ENCODE measurements at regions not wholly inside any gene's neighbourhood (a gene's known extent, or its start where the extent isn't known, plus 50 kb on each side); places are given as distances from the start of the nearest gene placed in this dataset.

GRCh38 chr18:39749154-39749553, 2183.6 kb upstream of the CELF4 start:
- Histone ChIP-seq H3K4me3 (ENCODE audit: low read depth in 1 of 3, low read length in 3 of 3) (no peak overlapping the region), H3K9ac (ENCODE audit: low read depth in 1 of 2, low read length in 2 of 2) (no peak overlapping the region), H3K36me3 (ENCODE audit: control insufficient read depth in 4 of 4, insufficient read depth in 3 of 4, low read depth in 1 of 4, low read length in 3 of 4) (no peaks in the 10 kb centered on the region), H3K4me1 (ENCODE audit: control insufficient read depth in 4 of 4, insufficient read depth in 4 of 4, low read length in 3 of 4) (no peaks in the 10 kb centered on the region), H3K27me3 (ENCODE audit: control insufficient read depth in 4 of 4, insufficient read depth in 4 of 4, low read length in 3 of 4) (no peaks in the 10 kb centered on the region), H3K27ac (ENCODE audit: low read depth in 1 of 2, low read length in 2 of 2) (no peak overlapping the region), H3K9me3 (ENCODE audit: control insufficient read depth in 4 of 4, low read length in 3 of 4) (no peaks in the 10 kb centered on the region)
- 91% methylated on average over 2 of the region's 2 CpGs for WGBS
- TF ChIP-seq, protein P1, sequence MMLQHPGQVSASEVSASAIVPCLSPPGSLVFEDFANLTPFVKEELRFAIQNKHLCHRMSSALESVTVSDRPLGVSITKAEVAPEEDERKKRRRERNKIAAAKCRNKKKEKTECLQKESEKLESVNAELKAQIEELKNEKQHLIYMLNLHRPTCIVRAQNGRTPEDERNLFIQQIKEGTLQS (IDR thresholded peaks at IDR 0.05): no peak
- TF ChIP-seq EGR1 (IDR thresholded peaks at IDR 0.05; ENCODE audit: low read depth in 2 of 2) (no peak), TAF1 (conservative IDR thresholded peaks at IDR 0.05) (no peak), HNF4G (IDR thresholded peaks at IDR 0.05) (no peak), NR2F2 (IDR thresholded peaks at IDR 0.05) (no peak), JUND (IDR thresholded peaks at IDR 0.05) (no peak), FOXA2 (IDR thresholded peaks at IDR 0.05) (no peak), REST (IDR thresholded peaks at IDR 0.05) (no peak), YY1 (IDR thresholded peaks at IDR 0.05) (no peak), GABPA (IDR thresholded peaks at IDR 0.05 in 1 of 2, conservative IDR thresholded peaks at IDR 0.05 in 1 of 2) (no peak), ZBTB33 (IDR thresholded peaks at IDR 0.05) (no peak), RXRA (IDR thresholded peaks at IDR 0.05) (no peak), SP1 (IDR thresholded peaks at IDR 0.05) (no peak), RAD21 (IDR thresholded peaks at IDR 0.05) (no peak), HNF4A (conservative IDR thresholded peaks at IDR 0.05) (no peak)
- TF ChIP-seq, protein P2, sequence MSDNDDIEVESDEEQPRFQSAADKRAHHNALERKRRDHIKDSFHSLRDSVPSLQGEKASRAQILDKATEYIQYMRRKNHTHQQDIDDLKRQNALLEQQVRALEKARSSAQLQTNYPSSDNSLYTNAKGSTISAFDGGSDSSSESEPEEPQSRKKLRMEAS (IDR thresholded peaks at IDR 0.05): no peak
- TF ChIP-seq, protein P3, sequence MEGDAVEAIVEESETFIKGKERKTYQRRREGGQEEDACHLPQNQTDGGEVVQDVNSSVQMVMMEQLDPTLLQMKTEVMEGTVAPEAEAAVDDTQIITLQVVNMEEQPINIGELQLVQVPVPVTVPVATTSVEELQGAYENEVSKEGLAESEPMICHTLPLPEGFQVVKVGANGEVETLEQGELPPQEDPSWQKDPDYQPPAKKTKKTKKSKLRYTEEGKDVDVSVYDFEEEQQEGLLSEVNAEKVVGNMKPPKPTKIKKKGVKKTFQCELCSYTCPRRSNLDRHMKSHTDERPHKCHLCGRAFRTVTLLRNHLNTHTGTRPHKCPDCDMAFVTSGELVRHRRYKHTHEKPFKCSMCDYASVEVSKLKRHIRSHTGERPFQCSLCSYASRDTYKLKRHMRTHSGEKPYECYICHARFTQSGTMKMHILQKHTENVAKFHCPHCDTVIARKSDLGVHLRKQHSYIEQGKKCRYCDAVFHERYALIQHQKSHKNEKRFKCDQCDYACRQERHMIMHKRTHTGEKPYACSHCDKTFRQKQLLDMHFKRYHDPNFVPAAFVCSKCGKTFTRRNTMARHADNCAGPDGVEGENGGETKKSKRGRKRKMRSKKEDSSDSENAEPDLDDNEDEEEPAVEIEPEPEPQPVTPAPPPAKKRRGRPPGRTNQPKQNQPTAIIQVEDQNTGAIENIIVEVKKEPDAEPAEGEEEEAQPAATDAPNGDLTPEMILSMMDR (IDR thresholded peaks at IDR 0.05; ENCODE audit: low read depth, low read length, missing input control): no peak
- DNase-seq (ENCODE audit: low spot score): no peak

- Histone ChIP-seq H3K4me1 (ENCODE audit: control insufficient read depth in 4 of 4, insufficient read depth in 4 of 4, low read length in 3 of 4) (no peaks in the 10 kb centered on the region), H3K27ac (ENCODE audit: low read depth in 1 of 2, low read length in 2 of 2) (no peak overlapping the region), H3K27me3 (ENCODE audit: control insufficient read depth in 4 of 4, insufficient read depth in 4 of 4, low read length in 3 of 4) (no peaks in the 10 kb centered on the region), H3K9me3 (ENCODE audit: control insufficient read depth in 4 of 4, low read length in 3 of 4) (no peaks in the 10 kb centered on the region), H3K4me3 (ENCODE audit: low read depth in 1 of 3, low read length in 3 of 3) (no peak overlapping the region), H3K36me3 (ENCODE audit: control insufficient read depth in 4 of 4, insufficient read depth in 3 of 4, low read depth in 1 of 4, low read length in 3 of 4) (no peaks in the 10 kb centered on the region), H3K9ac (ENCODE audit: low read depth in 1 of 2, low read length in 2 of 2) (no peak overlapping the region)
- 84% methylated on average over 2 of the region's 2 CpGs for WGBS
- TF ChIP-seq RAD21 (IDR thresholded peaks at IDR 0.05): no peak
- no peak for TF ChIP-seq HNF4G (IDR thresholded peaks at IDR 0.05)
- TF ChIP-seq TAF1 (conservative IDR thresholded peaks at IDR 0.05): no peak
- TF ChIP-seq ZBTB33 (IDR thresholded peaks at IDR 0.05): no peak
- TF ChIP-seq EGR1 (IDR thresholded peaks at IDR 0.05; ENCODE audit: low read depth in 2 of 2): no peak
- no peak for TF ChIP-seq FOXA2 (IDR thresholded peaks at IDR 0.05)
- DNase-seq (ENCODE audit: low spot score): no peak
These were observed 2183.1 kb upstream of the CELF4 start for GRCh38 chr18:39748727-39749126.

Data from liver (tissue), 8 donors.